ENCODE measurements at regions not wholly inside any gene's neighbourhood (a gene's known extent, or its start where the extent isn't known, plus 50 kb on each side); places are given as distances from the start of the nearest gene placed in this dataset.

- TF ChIP-seq CTCF (IDR thresholded peaks at IDR 0.05) (no peak), POLR2A (IDR thresholded peaks at IDR 0.05) (no peak)
Observed at GRCh38 chr16:64290461-64290860, 831.4 kb downstream of the CDH11 start.
